ENCODE measurements at regions not wholly inside any gene's neighbourhood (a gene's known extent, or its start where the extent isn't known, plus 50 kb on each side); places are given as distances from the start of the nearest gene placed in this dataset.
A peak's percentile ranks its signal among the peaks of the same experiment; 100 is the strongest.
"Not testable (repeated sequence)": the region's sequence is repeated elsewhere in the genome, so short reads cannot be mapped to it uniquely, and the experiment has no call there.

- DNase-seq = no peak
Measured at GRCh38 chr2:122341007-122341406, 585.6 kb downstream of the TSN start.

DNA sequence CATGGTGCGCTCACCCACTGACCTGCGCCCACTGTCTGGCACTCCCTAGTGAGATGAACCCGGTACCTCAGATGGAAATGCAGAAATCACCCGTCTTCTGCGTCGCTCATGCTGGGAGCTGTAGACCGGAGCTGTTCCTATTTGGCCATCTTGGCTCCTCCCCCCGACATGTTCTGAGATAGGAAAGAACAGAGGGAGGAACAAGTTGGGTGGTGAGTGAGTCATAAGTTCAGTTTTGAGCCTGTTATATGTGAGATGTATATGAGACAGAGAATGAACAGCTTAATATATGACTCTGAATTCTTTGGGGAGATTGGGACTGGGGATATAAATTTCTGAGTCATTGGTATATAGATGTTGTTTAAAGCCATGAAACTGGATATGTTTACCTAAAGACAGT lies 596.7 kb downstream of the TSN start:
- DNase-seq = not testable (repeated sequence)

- no peak for DNase-seq
Measured at GRCh38 chr2:122357998-122358397, 602.5 kb downstream of the TSN start.

DNA sequence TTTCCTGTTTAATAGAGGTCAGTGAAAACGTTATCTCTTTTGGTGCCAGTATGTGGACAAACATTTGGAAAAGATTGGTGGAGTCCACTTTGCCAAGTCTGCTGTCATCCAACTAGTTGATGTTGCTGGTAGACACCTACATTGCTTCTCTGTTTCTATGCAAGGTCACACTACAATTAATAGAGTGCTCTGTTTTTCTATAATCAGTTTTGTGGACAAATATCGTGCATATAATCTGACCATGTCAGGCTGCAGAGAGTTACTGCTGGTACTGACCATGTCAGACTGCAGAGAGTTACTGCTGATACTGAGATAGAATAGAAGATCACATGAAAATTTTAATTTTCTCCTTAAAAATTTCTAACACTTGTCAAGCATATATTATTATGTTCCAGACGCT lies 603.3 kb downstream of the TSN start:
- DNase-seq = no peak

GRCh38 chr2:122363885-122364284 lies 608.4 kb downstream of the TSN start:
- no peak for DNase-seq

- DNase-seq = no peak
Measured at GRCh38 chr2:122366427-122366826, 611.0 kb downstream of the TSN start.

- DNase-seq = no peak
Measured at GRCh38 chr2:122366969-122367645, 611.7 kb downstream of the TSN start.

GRCh38 chr2:122367646-122368010 lies 612.2 kb downstream of the TSN start:
- DNase-seq = no peak

GRCh38 chr2:122368576-122369243 lies 613.3 kb downstream of the TSN start:
- DNase-seq = no peak

DNA sequence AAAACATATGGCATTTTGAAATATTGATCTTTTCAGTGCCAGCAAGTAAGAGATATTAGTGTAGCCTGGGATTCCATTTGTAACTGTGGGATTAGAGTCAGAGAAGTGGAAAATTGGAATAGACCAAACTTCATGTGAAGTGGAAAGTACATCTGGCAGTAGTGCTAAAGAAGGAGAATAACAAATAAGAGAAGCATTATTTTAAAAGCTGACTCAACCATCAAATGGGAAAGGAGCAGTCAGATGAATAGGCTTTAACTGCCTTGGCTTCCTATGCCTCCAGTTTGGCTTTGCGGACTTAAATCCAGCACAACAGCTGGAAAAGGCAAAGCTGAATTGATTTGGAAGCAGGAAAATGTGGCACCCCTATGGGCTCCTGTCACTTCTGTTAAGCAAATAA lies 623.1 kb downstream of the TSN start:
- no peak for DNase-seq

DNA sequence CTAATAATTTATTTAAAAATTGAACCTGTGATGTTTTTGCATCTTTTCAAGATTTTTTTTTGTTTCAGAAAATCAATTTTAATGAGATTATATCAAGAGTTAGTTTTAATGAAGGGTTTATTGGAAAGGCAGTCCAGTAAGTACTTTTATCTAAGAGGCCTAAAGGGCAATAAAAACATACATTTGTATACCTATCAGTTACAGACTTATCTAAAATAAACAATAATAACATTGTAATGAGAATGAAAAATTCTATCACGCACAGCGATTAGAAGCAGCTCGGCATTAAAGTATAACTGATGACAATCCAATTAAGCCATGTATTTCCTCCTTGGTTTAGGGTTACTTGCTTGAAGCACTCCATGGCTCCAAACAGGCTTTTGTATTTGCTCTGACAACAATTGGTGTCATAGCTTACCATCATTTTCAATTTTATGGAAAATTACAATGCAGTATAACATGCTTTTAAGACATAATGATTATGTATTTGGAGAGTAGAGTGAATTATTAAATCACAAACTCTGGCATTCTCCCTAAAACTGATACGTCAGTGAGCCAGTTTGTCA lies 629.4 kb downstream of the TSN start:
- peak; percentile 7 for DNase-seq

DNA sequence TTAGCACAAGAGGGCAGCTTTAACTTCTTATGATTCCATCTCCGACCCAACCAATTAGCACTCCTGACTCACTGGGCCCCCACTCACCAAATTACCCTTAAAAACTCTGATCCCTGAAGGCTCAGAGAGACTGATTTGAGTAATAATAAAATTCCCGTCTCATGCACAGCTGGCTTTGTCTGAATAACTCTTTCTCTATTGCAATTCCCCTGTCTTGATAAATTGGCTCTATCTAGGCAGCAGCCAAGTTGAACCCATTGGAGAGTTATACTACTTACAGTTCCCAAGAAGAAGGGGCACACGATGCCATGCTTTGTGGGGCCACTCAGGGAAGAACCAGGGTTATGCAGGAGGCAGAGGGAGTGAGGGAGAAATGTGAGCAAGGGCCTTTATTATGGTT lies 632.8 kb downstream of the TSN start:
- no peak for DNase-seq

DNA sequence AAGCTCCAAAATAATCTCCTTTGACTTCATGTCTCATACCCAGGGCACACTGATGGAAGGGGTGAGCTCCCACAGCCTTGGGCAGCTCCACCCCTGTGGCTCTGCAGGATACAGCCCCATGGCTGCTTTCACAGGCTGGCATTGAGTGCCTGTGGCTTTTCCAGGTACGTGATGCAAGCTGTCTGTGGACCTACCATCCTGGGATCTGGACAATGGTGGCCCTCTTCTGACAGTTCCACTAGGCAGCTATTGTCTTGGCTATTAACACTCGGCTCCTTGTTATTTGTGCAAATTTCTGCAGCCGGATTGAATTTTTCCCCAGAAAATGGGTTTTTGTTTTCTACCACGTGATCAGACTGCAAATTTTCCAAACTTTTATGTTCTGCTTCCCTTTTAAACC lies 634.2 kb downstream of the TSN start:
- no peak for DNase-seq

- DNase-seq = no peak
Measured at GRCh38 chr2:122390406-122390805, 635.0 kb downstream of the TSN start.

GRCh38 chr2:122391726-122392125 lies 636.3 kb downstream of the TSN start:
- no peak for DNase-seq

GRCh38 chr2:122395687-122396086 lies 640.2 kb downstream of the TSN start:
- no peak for DNase-seq

DNA sequence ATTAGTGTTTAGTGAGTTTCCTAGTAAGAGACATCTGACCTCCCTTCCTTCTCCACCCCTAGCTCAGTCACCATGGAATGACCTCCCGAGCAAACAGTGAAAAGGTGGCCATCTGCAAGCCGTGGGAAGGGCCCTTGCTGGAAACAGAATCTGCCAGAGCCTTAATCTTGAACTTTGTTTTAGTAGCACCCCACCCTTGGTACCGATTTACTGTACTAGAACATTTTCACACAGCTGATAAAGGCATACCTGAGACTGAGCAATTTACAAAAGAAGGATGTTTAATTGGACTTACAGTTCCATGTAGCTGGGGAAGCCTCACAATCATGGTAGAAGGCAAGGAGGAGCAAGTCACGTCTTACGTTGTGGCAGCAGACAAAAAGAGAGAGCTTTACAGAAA lies 655.8 kb downstream of the TSN start:
- DNase-seq = no peak

DNA sequence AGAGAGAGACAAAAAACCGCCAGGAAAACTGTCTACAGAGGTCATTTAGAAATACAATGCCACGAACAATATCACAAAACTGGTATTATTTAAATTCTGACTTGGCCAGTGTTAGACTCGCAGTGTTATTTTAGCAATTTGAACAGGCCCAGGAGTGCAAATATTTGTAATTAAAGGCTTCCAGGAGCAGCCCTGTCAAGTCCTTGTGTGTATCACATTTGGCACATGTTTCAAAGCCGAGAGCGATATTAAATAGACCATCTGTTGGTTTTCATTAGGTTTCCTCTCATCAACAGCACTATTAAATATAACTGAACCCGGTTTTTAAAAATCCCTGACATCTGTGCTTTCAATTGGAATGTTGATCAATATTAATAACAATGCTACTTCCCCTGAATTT lies 656.9 kb downstream of the TSN start:
- DNase-seq = peak; percentile 28

DNA sequence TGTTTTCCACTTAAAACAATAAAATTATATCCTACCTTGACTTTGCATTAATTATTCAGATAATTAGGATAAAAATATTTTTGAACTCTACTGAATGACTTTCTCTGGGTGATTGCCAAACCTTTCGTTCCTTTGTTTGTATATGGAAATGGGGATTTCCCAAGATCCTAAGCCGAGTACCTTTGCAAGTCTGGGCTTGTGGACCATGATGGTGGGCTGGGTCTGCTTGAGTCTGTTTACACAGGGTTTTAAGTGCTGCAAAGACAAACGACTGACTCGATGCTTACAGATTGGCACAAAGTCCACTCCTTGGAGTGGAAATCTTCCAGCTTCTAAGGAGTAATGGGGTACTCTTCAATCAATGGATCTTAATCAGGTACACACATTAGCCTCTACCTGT lies 659.5 kb downstream of the TSN start:
- no peak for DNase-seq

- no peak for DNase-seq
Measured at GRCh38 chr2:122417114-122417513, 661.7 kb downstream of the TSN start.

DNA sequence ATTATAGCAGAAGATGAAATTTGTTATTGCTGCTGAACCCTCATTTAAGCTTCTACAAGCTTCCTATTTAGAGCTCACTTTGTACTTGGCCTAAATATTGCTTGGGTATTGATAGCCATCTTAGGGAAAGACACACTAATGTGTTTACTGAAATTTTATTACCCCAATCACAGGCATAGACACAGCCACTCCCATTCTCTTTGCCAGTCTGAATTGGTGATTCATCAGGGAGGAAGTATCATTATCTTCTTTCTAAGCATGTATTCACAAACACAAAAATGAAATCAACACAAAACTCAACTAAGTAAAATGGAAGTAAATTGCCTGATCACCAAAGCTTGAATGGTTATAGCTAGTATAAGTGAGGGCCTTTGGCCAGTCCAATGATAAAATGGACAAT lies 666.3 kb downstream of the TSN start:
- DNase-seq = no peak

GRCh38 chr2:122422384-122422991 lies 667.0 kb downstream of the TSN start:
- DNase-seq = no peak

GRCh38 chr2:122423934-122424333 lies 668.5 kb downstream of the TSN start:
- no peak for DNase-seq

- DNase-seq = no peak
Measured at GRCh38 chr2:122433123-122433754, 677.8 kb downstream of the TSN start.
